Fibroblast of the aortic adventitia (primary cell): ENCODE measurements at regions not wholly inside any gene's neighbourhood (a gene's known extent, or its start where the extent isn't known, plus 50 kb on each side); places are given as distances from the start of the nearest gene placed in this dataset.

Experiments used
- DNase-seq: peaks from one replicate; pipeline ENCODE4 v3.0.0-alpha.2; 2010; ENCODE audit warnings: low read depth
- H3K4me3 ChIP-seq: 2 replicates; pipeline ENCODE4 v1.5.1; 2011; ENCODE audit warnings: low read depth, mild to moderate bottlenecking, control low read depth, low read length, moderate library complexity
- TF ChIP-seq, protein P1 (sequence below): IDR thresholded peaks from 2 replicates; pipeline ENCODE4 v1.5.1; 2011; ENCODE audit warnings: mild to moderate bottlenecking, low read length, control low read depth, inconsistent platforms; ENCODE audit not compliant: insufficient read depth

DNA sequence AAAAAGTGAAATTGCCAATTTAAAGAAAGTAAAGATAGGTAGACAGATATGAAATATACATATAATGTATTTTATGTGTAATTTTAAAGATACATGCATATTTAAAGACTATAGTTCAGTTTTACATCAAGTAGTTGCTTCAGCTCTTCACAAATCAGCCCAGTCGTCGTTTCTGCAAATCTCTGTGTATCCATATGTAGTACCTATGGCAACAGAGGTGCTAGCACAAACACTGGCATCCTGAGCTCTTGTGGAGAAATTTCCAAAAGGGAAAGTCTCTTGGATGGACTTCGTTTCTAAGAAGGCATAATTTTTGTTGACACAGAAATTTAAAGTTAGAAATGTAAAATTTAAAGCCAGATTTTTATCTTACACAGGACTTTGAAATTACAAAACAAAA is 1284.7 kb downstream of the ROBO1 start:
- no peak overlapping the region for H3K4me3 ChIP-seq
- DNase-seq: no peak
- TF ChIP-seq, protein P1, sequence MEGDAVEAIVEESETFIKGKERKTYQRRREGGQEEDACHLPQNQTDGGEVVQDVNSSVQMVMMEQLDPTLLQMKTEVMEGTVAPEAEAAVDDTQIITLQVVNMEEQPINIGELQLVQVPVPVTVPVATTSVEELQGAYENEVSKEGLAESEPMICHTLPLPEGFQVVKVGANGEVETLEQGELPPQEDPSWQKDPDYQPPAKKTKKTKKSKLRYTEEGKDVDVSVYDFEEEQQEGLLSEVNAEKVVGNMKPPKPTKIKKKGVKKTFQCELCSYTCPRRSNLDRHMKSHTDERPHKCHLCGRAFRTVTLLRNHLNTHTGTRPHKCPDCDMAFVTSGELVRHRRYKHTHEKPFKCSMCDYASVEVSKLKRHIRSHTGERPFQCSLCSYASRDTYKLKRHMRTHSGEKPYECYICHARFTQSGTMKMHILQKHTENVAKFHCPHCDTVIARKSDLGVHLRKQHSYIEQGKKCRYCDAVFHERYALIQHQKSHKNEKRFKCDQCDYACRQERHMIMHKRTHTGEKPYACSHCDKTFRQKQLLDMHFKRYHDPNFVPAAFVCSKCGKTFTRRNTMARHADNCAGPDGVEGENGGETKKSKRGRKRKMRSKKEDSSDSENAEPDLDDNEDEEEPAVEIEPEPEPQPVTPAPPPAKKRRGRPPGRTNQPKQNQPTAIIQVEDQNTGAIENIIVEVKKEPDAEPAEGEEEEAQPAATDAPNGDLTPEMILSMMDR: no peak

DNA sequence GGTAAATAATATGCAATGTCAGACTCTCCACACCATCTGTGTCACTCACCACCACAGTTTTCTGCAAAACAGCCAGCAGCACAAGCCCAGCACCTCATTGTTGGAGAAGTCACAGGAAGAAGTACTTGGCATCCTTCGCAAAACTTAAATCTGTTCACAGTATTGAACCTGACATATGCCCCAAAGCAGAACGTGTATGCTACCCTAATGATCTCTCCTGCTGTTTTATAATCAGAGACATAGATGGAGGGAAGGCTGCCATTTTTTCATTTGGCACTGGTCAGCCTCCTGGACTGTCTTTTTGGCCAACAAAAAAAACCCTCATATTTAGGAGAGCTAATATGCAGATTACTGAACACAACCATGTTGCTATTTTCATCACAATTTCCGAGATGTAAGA is 1272.9 kb downstream of the ROBO1 start:
- H3K4me3 ChIP-seq: no peak overlapping the region
- TF ChIP-seq, protein P1: no peak
- DNase-seq: no peak

DNA sequence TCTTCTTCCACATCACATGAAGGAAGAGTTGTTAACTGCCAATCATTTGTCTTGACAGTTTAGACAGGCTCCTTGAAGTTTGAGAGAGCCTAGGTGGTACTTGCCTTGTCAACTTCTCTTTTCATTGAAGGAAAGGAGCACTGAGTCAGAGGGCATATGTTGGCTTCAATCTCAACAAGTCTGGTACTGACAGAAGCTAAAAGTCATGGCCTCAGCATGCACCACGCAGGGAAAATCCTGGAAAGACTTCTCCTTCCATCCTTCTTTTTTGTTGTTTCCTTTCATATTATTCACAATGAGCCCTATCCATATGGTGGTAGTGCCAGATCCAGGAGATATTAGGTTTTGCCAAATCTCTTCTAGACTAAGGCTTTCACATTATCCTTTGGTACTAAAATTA is 1272.5 kb downstream of the ROBO1 start:
- TF ChIP-seq, protein P1: no peak
- DNase-seq: no peak
- no peak overlapping the region for H3K4me3 ChIP-seq

DNA sequence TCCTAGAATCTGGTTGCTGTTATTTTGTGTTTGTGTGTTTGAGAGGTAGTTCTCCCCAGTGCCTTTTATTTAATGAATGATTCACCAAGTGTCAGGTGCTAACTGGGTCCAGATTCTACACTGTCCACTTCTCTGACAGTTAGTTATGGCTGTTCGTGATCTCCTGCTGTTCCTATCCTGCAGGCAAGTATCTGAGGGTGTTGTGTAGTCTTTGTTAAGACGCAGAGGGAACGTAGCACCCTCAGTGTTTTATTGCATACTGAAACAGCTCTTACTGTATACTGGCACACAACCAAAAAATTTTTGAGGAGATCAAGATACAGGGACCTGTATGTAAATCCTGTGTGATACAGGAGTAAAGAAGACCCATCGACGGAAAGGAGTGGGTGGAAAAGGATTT is 1271.3 kb downstream of the ROBO1 start:
- no peak for DNase-seq
- TF ChIP-seq, protein P1: no peak
- H3K4me3 ChIP-seq: no peak overlapping the region

DNA sequence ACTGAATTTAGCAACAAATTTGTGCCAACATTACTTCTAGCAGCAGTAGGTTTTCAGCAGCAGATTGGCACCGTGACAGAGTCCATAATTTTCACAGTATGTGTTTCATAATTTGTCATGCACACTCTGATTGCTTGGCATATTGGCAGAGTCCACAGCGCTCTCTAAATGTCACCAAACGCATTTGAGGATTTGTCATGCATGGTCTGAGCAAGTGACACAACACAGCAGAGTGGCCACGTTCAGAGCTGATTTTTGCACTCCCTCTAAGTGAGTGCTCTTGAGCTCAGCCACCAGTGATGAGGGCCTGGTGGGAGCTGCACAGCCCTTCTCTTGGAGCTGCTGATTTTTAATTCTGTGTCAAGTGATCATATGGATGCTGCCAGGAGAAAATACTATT is 1270.8 kb downstream of the ROBO1 start:
- H3K4me3 ChIP-seq: no peak overlapping the region
- no peak for DNase-seq
- TF ChIP-seq, protein P1: no peak

DNA sequence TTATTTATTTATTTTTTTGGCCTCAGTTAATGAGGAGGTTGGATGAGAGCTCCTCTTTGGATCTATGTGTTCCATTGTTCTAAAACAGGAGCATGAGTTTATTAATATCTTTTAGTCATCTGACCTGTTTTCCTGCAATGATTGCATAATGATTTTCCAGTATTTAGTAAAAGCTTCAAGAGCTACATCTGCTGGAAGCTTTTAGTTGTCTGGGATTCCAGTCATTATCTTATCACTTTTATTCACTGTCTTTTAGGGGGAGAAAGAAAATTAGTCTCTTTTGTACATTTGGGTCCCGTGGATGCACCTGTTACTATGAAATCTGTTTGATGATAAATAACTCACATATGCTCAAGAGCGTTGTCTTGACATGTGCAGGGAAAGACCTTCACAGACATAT is 1270.0 kb downstream of the ROBO1 start:
- TF ChIP-seq, protein P1: no peak
- no peak overlapping the region for H3K4me3 ChIP-seq
- DNase-seq: no peak

DNA sequence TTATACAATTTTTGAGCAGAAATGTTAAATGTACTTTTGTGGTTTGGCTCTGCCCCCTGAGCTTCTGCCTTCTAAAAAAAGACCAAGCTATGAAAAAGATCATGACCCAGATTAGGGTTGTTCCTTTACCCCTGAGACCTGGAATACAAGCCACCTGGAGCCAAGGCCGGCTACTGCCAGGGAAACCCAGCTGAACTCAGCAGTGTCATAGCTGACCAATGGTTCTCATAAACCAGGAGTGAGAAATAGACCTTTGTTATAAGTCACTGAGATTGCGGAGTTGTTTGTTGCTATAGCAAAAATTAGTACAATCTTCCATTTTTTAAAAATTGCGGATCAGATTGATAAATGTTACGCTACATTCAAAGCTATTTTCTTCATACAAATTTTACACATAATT is 1261.7 kb downstream of the ROBO1 start:
- no peak overlapping the region for H3K4me3 ChIP-seq
- TF ChIP-seq, protein P1: no peak
- no peak for DNase-seq
